ENCODE measurements at regions not wholly inside any gene's neighbourhood (a gene's known extent, or its start where the extent isn't known, plus 50 kb on each side); places are given as distances from the start of the nearest gene placed in this dataset.

GRCh38 chr17:34443619-34444469, 80.8 kb upstream of the CCL1 start:
- Mint-ChIP-seq H3K27ac (no peak overlapping the region), H3K27me3 (peaks cover 51% of the 10 kb centered on the region), H3K9me3 (ENCODE audit: insufficient read depth) (no peaks in the 10 kb centered on the region), H3K4me1 (no peaks in the 10 kb centered on the region), H3K4me3 (no peak overlapping the region)
- Histone ChIP-seq H3K36me3 (replicated peaks in 1 of 2; ENCODE audit: control extremely low read depth in 1 of 2, control insufficient read depth in 1 of 2, extremely low read depth in 1 of 2, insufficient read depth in 2 of 2, low read length in 1 of 2) (no peaks in the 10 kb centered on the region), H3K4me2 (replicated peaks; ENCODE audit: low read depth, low read length, poor library complexity, severe bottlenecking) (no peak overlapping the region), H2AFZ (ENCODE audit: insufficient read depth, low read depth, low read length, poor library complexity, severe bottlenecking) (no peak overlapping the region), H3K4me3 (ENCODE audit: control extremely low read depth in 1 of 5, extremely low read depth in 1 of 5, insufficient read depth in 1 of 5, low read depth in 2 of 5, low read length in 4 of 5) (no peak overlapping the region), H3K79me2 (ENCODE audit: control insufficient read depth, insufficient read depth, low read length) (no peaks in the 10 kb centered on the region), H3K9ac (ENCODE audit: low read length) (no peak overlapping the region), H3K27ac (ENCODE audit: low read length in 2 of 2) (no peak overlapping the region), H3K9me3 (ENCODE audit: control extremely low read depth in 1 of 3, control insufficient read depth in 2 of 3, insufficient read depth in 1 of 3, low read length in 2 of 3) (no peaks in the 10 kb centered on the region), H4K20me1 (ENCODE audit: control insufficient read depth, insufficient read depth, low read length, poor library complexity, severe bottlenecking) (no peaks in the 10 kb centered on the region), H3K27me3 (replicated peaks in 1 of 4; ENCODE audit: control extremely low read depth in 1 of 4, control insufficient read depth in 3 of 4, insufficient read depth in 4 of 4, low read length in 3 of 4) (peaks cover 0 to 19% (median 0%) of the 10 kb centered on the region in 4 experiments), H3K4me1 (ENCODE audit: control insufficient read depth in 2 of 2, insufficient read depth in 2 of 2, low read length in 2 of 2) (no peaks in the 10 kb centered on the region)
- WGBS (ENCODE audit: insufficient coverage): 72% methylated on average over 8 of the region's 12 CpGs
- CTCF ChIA-PET: no interaction called here
- POLR2A ChIA-PET: no interaction called here
- DNase-seq: no peak
- ATAC-seq (ENCODE audit: low read depth): no peak
- intact Hi-C loops (cut with micrococcal nuclease): no loop called here
- no peak for TF ChIP-seq EZH2 (IDR thresholded peaks at IDR 0.05; ENCODE audit: borderline replicate concordance, insufficient read depth, low read depth, low read length, poor library complexity, severe bottlenecking)
- no peak for TF ChIP-seq CTCF (IDR thresholded peaks at IDR 0.05)

GRCh38 chr17:34442387-34443111, 79.5 kb upstream of the CCL1 start:
- no peaks in the 10 kb centered on the region for H3K9me3 ChIP-seq (ENCODE audit: control extremely low read depth in 1 of 3, control insufficient read depth in 2 of 3, insufficient read depth in 1 of 3, low read length in 2 of 3)
- Mint-ChIP-seq H3K27me3 (peaks cover 43% of the 10 kb centered on the region), H3K4me3 (no peak overlapping the region), H3K4me1 (no peaks in the 10 kb centered on the region), H3K9me3 (ENCODE audit: insufficient read depth) (no peaks in the 10 kb centered on the region), H3K27ac (no peak overlapping the region)
- no peaks in the 10 kb centered on the region for H3K4me1 ChIP-seq (ENCODE audit: control insufficient read depth in 2 of 2, insufficient read depth in 2 of 2, low read length in 2 of 2)
- H3K27me3 ChIP-seq (replicated peaks in 1 of 4; ENCODE audit: control extremely low read depth in 1 of 4, control insufficient read depth in 3 of 4, insufficient read depth in 4 of 4, low read length in 3 of 4): peaks cover 0 to 21% (median 0%) of the 10 kb centered on the region in 4 experiments
- H3K4me3 ChIP-seq (ENCODE audit: control extremely low read depth in 1 of 5, extremely low read depth in 1 of 5, insufficient read depth in 1 of 5, low read depth in 2 of 5, low read length in 4 of 5): no peak overlapping the region
- intact Hi-C loops (cut with micrococcal nuclease): no loop called here
- H3K36me3 ChIP-seq (replicated peaks in 1 of 2; ENCODE audit: control extremely low read depth in 1 of 2, control insufficient read depth in 1 of 2, extremely low read depth in 1 of 2, insufficient read depth in 2 of 2, low read length in 1 of 2): no peaks in the 10 kb centered on the region
- no peaks in the 10 kb centered on the region for H4K20me1 ChIP-seq (ENCODE audit: control insufficient read depth, insufficient read depth, low read length, poor library complexity, severe bottlenecking)
- no peak overlapping the region for H3K4me2 ChIP-seq (replicated peaks; ENCODE audit: low read depth, low read length, poor library complexity, severe bottlenecking)
- ATAC-seq (ENCODE audit: low read depth) (no peak), DNase-seq (no peak)
- H2AFZ ChIP-seq (ENCODE audit: insufficient read depth, low read depth, low read length, poor library complexity, severe bottlenecking): no peak overlapping the region
- TF ChIP-seq CTCF (IDR thresholded peaks at IDR 0.05) (no peak), EZH2 (IDR thresholded peaks at IDR 0.05; ENCODE audit: borderline replicate concordance, insufficient read depth, low read depth, low read length, poor library complexity, severe bottlenecking) (no peak)
- POLR2A ChIA-PET: no interaction called here
- no peak overlapping the region for H3K9ac ChIP-seq (ENCODE audit: low read length)
- no peak overlapping the region for H3K27ac ChIP-seq (ENCODE audit: low read length in 2 of 2)
- CTCF ChIA-PET: no interaction called here
- H3K79me2 ChIP-seq (ENCODE audit: control insufficient read depth, insufficient read depth, low read length): no peaks in the 10 kb centered on the region
- WGBS (ENCODE audit: insufficient coverage): 85% methylated on average over 7 of the region's 10 CpGs
